Kidney (tissue), 13 donors: ENCODE measurements at regions not wholly inside any gene's neighbourhood (a gene's known extent, or its start where the extent isn't known, plus 50 kb on each side); places are given as distances from the start of the nearest gene placed in this dataset.

Source experiments
- DNase-seq, 5 donors: peaks; one replicate each; pipeline ENCODE4 v3.0.0-alpha.2; 2013 to 2020
- FAIRE-seq: peaks from 2 replicates; lab custom pipeline; 2012; peaks lifted over from hg19 to GRCh38; lab: Jason Lieb, UNC
- H3K27ac ChIP-seq, 2 donors: one replicate each; pipeline ENCODE4 v1.7.0; 2013; ENCODE audit warnings: low read depth in 2 of 2, low read length in 2 of 2, inconsistent platforms in 1 of 2
- H3K27me3 ChIP-seq: one replicate; pipeline ENCODE4 v1.7.1; 2013; ENCODE audit warnings: low read length, inconsistent platforms; ENCODE audit not compliant: control insufficient read depth, insufficient read depth
- H3K36me3 ChIP-seq, 3 donors: one replicate each; pipeline versions ENCODE4 v1.7.0 to v1.7.1; 2013; ENCODE audit warnings: low read length in 3 of 3, control low read depth in 1 of 3, inconsistent platforms in 1 of 3; ENCODE audit not compliant: insufficient read depth in 3 of 3, control insufficient read depth in 2 of 3
- H3K4me1 ChIP-seq, 3 donors: one replicate each; pipeline versions ENCODE4 v1.7.0 to v1.7.1; 2013; ENCODE audit warnings: low read length in 3 of 3, inconsistent platforms in 1 of 3, low read depth in 1 of 3; ENCODE audit not compliant: control insufficient read depth in 2 of 3, insufficient read depth in 2 of 3
- H3K4me3 ChIP-seq, 3 donors: one replicate each; pipeline versions ENCODE4 v1.7.0 to v1.8.1; 2013; ENCODE audit warnings: low read length in 3 of 3, control low read depth in 1 of 3, inconsistent platforms in 1 of 3
- H3K9ac ChIP-seq, 3 donors: one replicate each; pipeline versions ENCODE4 v1.7.0 to v1.7.1; 2013; ENCODE audit warnings: low read length in 3 of 3, control low read depth in 1 of 3, inconsistent platforms in 1 of 3
- H3K9me3 ChIP-seq, 3 donors: one replicate each; pipeline versions ENCODE4 v1.7.0 to v1.7.1; 2013; ENCODE audit warnings: low read length in 3 of 3, control low read depth in 1 of 3, inconsistent platforms in 1 of 3; ENCODE audit not compliant: control insufficient read depth in 2 of 3, insufficient read depth in 1 of 3
- CTCF ChIP-seq: IDR thresholded peaks from 3 replicates; pipeline ENCODE4 v1.5.1; 2012; ENCODE audit warnings: mild to moderate bottlenecking, moderate library complexity, borderline replicate concordance; ENCODE audit not compliant: insufficient read depth; ENCODE audit errors: extremely low read depth
- intact Hi-C: fragments of 100-400 bp; cut with DNase I; formaldehyde crosslinking; loops from one replicate; pipeline ENCODE4 v1.11.1; 2022
- donor health status: control.
- donor health status: control.
- donor health status: control.
- donor health status: control.
- donor health status: control.
- donor health status: DM: yes; HTN: yes; CAD: no.
- donor health status: Normal renal cell carcinoma (clear cell type).

GRCh38 chr12:116404247-116404646 is 126.8 kb upstream of the MED13L start:
- Histone ChIP-seq H3K27me3 (no peaks in the 10 kb centered on the region), H3K36me3 (no peaks in the 10 kb centered on the region), H3K4me1 (no peaks in the 10 kb centered on the region), H3K4me3 (no peak overlapping the region), H3K27ac (no peak overlapping the region), H3K9ac (no peak overlapping the region), H3K9me3 (no peaks in the 10 kb centered on the region)
- FAIRE-seq (no peak), DNase-seq (no peak)
- no peak for TF ChIP-seq CTCF
- intact Hi-C loops: no loop called here

- intact Hi-C loops: no loop called here
- DNase-seq: no peak
- Histone ChIP-seq H3K4me3 (no peak overlapping the region), H3K9ac (no peak overlapping the region), H3K27ac (no peak overlapping the region), H3K4me1 (no peaks in the 10 kb centered on the region), H3K36me3 (no peaks in the 10 kb centered on the region), H3K27me3 (no peaks in the 10 kb centered on the region), H3K9me3 (no peaks in the 10 kb centered on the region)
- no peak for FAIRE-seq
- no peak for TF ChIP-seq CTCF
These were observed 127.6 kb upstream of the MED13L start for GRCh38 chr12:116404913-116405611.

GRCh38 chr12:116406529-116406928 is 129.0 kb upstream of the MED13L start:
- no peaks in the 10 kb centered on the region for H3K36me3 ChIP-seq
- H3K27ac ChIP-seq: no peak overlapping the region
- no peak overlapping the region for H3K4me3 ChIP-seq
- no peak overlapping the region for H3K9ac ChIP-seq
- H3K27me3 ChIP-seq: no peaks in the 10 kb centered on the region
- H3K4me1 ChIP-seq: no peaks in the 10 kb centered on the region
- intact Hi-C loops: no loop called here
- TF ChIP-seq CTCF: no peak
- FAIRE-seq: no peak
- no peaks in the 10 kb centered on the region for H3K9me3 ChIP-seq
- peak; percentile 71 to 95 (median 79) for DNase-seq
